SK-N-SH (cell line): ENCODE measurements at regions not wholly inside any gene's neighbourhood (a gene's known extent, or its start where the extent isn't known, plus 50 kb on each side); places are given as distances from the start of the nearest gene placed in this dataset.

Experiments
- CTCF ChIA-PET: fragments of 300-600, 350-600 bp; formaldehyde crosslinking; extraction: SDS; loops from one replicate; lab custom pipeline; 2021; lab: Yijun Ruan, JAX
- POLR2A ChIA-PET: fragments of 350-600 bp; sonication (Branson Sonifier 250); formaldehyde crosslinking; extraction: SDS; loops from one replicate; lab custom pipeline; 2020; ENCODE audit warnings: antibody characterized with exemption, inconsistent platforms; lab: Yijun Ruan, JAX
- DNase-seq: peaks from one replicate; pipeline ENCODE4 v3.0.0; 2012
- H2AFZ ChIP-seq: fragments of 200-600 bp; sonication (generic); 2 replicates; pipeline ENCODE4 v1.8.1; 2016; ENCODE audit warnings: antibody characterized with exemption, mild to moderate bottlenecking, low read depth
- H3F3A ChIP-seq: fragments of 200-600 bp; sonication (generic); replicated peaks from 2 replicates; pipeline ENCODE3; 2016; ENCODE audit warnings: antibody characterized with exemption, mild to moderate bottlenecking; ENCODE audit not compliant: insufficient read depth
- H3K27ac ChIP-seq, 2 experiments: fragments of 200-500 bp in 1 of 2; fragments of 200-600 bp in 1 of 2; sonication (Bioruptor generic) in 1 of 2; sonication (generic), shearing (Covaris generic) in 1 of 2; 2 replicates each; pipeline versions ENCODE4 v1.5.1 to v1.6.1; 2014 to 2016; ENCODE audit warnings: low read depth in 2 of 2, inconsistent platforms in 1 of 2, low read length in 1 of 2, mild to moderate bottlenecking in 1 of 2, mixed read lengths in 1 of 2
- H3K27me3 ChIP-seq: fragments of 200-600 bp; sonication (generic), shearing (Covaris generic); 2 replicates; pipeline ENCODE4 v1.6.1; 2016; ENCODE audit warnings: mixed run types; ENCODE audit not compliant: insufficient read depth
- H3K36me3 ChIP-seq, 2 experiments: fragments of 200-500 bp in 1 of 2; fragments of 200-600 bp in 1 of 2; sonication (Bioruptor generic) in 1 of 2; sonication (generic) in 1 of 2; replicated peaks in 1 of 2; 2 replicates each; pipeline versions ENCODE3 to v1.5.1; 2014 to 2016; ENCODE audit warnings: low read length in 1 of 2, mild to moderate bottlenecking in 1 of 2; ENCODE audit not compliant: insufficient read depth in 2 of 2, control insufficient read depth in 1 of 2
- H3K4me1 ChIP-seq, 2 experiments: fragments of 200-500 bp in 1 of 2; fragments of 200-600 bp in 1 of 2; sonication (Bioruptor generic) in 1 of 2; sonication (generic), shearing (Covaris generic) in 1 of 2; 2 replicates each; pipeline versions ENCODE4 v1.5.1 to v1.6.1; 2014 to 2016; ENCODE audit warnings: low read depth in 1 of 2, low read length in 1 of 2, mixed run types in 1 of 2; ENCODE audit not compliant: insufficient read depth in 2 of 2, control insufficient read depth in 1 of 2
- H3K4me2 ChIP-seq: fragments of 200-600 bp; sonication (generic), shearing (Covaris generic); 2 replicates; pipeline ENCODE4 v1.6.1; 2017; ENCODE audit warnings: mixed run types
- H3K4me3 ChIP-seq, 2 experiments: fragments of 200-500 bp in 1 of 2; fragments of 200-600 bp in 1 of 2; sonication (Bioruptor generic) in 1 of 2; sonication (generic), shearing (Covaris generic) in 1 of 2; 2 replicates each; pipeline versions ENCODE4 v1.5.1 to v1.8.1; 2014 to 2016; ENCODE audit warnings: low read depth in 2 of 2, inconsistent platforms in 1 of 2, low read length in 1 of 2, mild to moderate bottlenecking in 1 of 2, mixed read lengths in 1 of 2, moderate library complexity in 1 of 2
- H3K79me2 ChIP-seq: fragments of 200-600 bp; sonication (generic); 2 replicates; pipeline ENCODE4 v1.8.1; 2017; ENCODE audit warnings: mild to moderate bottlenecking; ENCODE audit not compliant: insufficient read depth
- H3K9ac ChIP-seq: fragments of 200-600 bp; sonication (generic); 2 replicates; pipeline ENCODE4 v1.6.1; 2017; ENCODE audit warnings: mixed run types
- H3K9me2 ChIP-seq: fragments of 200-600 bp; sonication (generic); 2 replicates; pipeline ENCODE4 v1.6.1; 2017; ENCODE audit warnings: mixed run types
- H3K9me3 ChIP-seq: fragments of 200-600 bp; sonication (generic); 2 replicates; pipeline ENCODE4 v1.6.1; 2017; ENCODE audit warnings: mixed run types, mild to moderate bottlenecking, moderate library complexity
- H4K20me1 ChIP-seq: fragments of 200-600 bp; sonication (generic); 2 replicates; pipeline ENCODE4 v1.6.1; 2017; ENCODE audit warnings: mild to moderate bottlenecking, mixed run types; ENCODE audit not compliant: insufficient read depth
- ELF1 ChIP-seq: IDR thresholded peaks from 2 replicates; pipeline ENCODE4 v1.4.0; 2012
- EP300 ChIP-seq, 2 experiments: IDR thresholded peaks; 2 replicates each; pipeline versions ENCODE4 v1.4.0 to v1.6.1; 2012; ENCODE audit warnings: borderline replicate concordance in 1 of 2, low read depth in 1 of 2, low read length in 1 of 2
- EZH2phosphoT487 ChIP-seq: fragments of 200-600 bp; sonication (generic); IDR thresholded peaks from 2 replicates; pipeline ENCODE4 v1.6.1; 2017; ENCODE audit warnings: low read depth, mixed run types, mild to moderate bottlenecking, antibody characterized with exemption, moderate library complexity, borderline replicate concordance
- FOXJ3 ChIP-seq: sonication (generic); formaldehyde crosslinking; IDR thresholded peaks from 2 replicates; pipeline ENCODE4 v1.5.1; 2020; ENCODE audit warnings: mild to moderate bottlenecking, missing genetic modification reagents
- FOXM1 ChIP-seq: IDR thresholded peaks from 2 replicates; pipeline ENCODE4 v1.4.0; 2012; ENCODE audit warnings: low read depth, mild to moderate bottlenecking
- GABPA ChIP-seq: IDR thresholded peaks from 2 replicates; pipeline ENCODE4 v1.4.0; 2012; ENCODE audit warnings: low read depth, mild to moderate bottlenecking
- GATA2 ChIP-seq: sonication (generic); formaldehyde crosslinking; IDR thresholded peaks from 2 replicates; pipeline ENCODE4 v1.5.0; 2020; ENCODE audit warnings: mild to moderate bottlenecking, missing genetic modification reagents
- JUND ChIP-seq: IDR thresholded peaks from 2 replicates; pipeline ENCODE4 v1.4.0; 2012
- MEF2A ChIP-seq: IDR thresholded peaks from 2 replicates; pipeline ENCODE4 v1.4.0; 2012; ENCODE audit warnings: low read depth, borderline replicate concordance
- NRF1 ChIP-seq: IDR thresholded peaks from 2 replicates; pipeline ENCODE4 v1.6.1; 2012; ENCODE audit warnings: low read depth, mild to moderate bottlenecking, low read length
- TEAD4 ChIP-seq: IDR thresholded peaks from 2 replicates; pipeline ENCODE4 v1.4.0; 2012; ENCODE audit warnings: mild to moderate bottlenecking, borderline replicate concordance; ENCODE audit not compliant: insufficient read depth
- YY1 ChIP-seq: IDR thresholded peaks from 2 replicates; pipeline ENCODE4 v1.4.0; 2012; ENCODE audit warnings: low read depth, mild to moderate bottlenecking
- WGBS: methylation state at CpG from one replicate; pipeline ENCODE4 v1.1.6; 2017; ENCODE audit warnings: low lambda C conversion rate; 5-methylcytosine and 5-hydroxymethylcytosine counted together
- TF ChIP-seq, protein P1 (sequence below): IDR thresholded peaks from 2 replicates; pipeline ENCODE4 v1.4.0; 2012; ENCODE audit warnings: low read depth, borderline replicate concordance
- TF ChIP-seq, protein P2 (sequence below): IDR thresholded peaks from 2 replicates; pipeline ENCODE4; 2012
- TF ChIP-seq, protein P3 (sequence below): fragments of 200-600 bp; sonication (generic); IDR thresholded peaks from 2 replicates; pipeline ENCODE4 v1.6.1; 2017; ENCODE audit warnings: antibody characterized with exemption, mild to moderate bottlenecking, moderate library complexity

DNA sequence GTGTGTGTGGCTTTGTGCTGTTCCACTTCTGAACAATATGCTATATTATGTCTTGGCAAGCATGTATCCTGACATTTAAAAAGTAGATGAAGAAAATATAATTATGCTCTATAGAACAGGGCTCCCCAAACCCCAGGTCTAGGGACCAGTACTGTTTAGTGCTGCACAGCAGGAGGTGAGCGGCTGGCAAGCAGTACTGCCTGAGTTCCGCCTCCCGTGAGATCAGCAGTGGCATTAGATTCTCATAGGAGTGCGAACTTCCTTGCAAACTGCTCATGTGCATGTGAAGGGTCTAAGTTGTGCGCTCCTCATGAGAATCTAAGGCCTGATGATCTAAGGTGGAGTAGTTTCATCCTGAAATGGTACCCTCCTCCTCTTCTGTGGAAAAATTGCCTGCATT is 979.1 kb upstream of the CTNND2 start:
- Histone ChIP-seq H3K9ac (no peak overlapping the region), H4K20me1 (no peaks in the 10 kb centered on the region), H3K4me3 (no peak overlapping the region), H3K9me2 (no peaks in the 10 kb centered on the region), H3K36me3 (no peaks in the 10 kb centered on the region), H2AFZ (no peak overlapping the region), H3K9me3 (no peaks in the 10 kb centered on the region), H3K79me2 (no peaks in the 10 kb centered on the region), H3F3A (no peaks in the 10 kb centered on the region), H3K27ac (no peak overlapping the region), H3K27me3 (no peaks in the 10 kb centered on the region), H3K4me1 (no peaks in the 10 kb centered on the region), H3K4me2 (no peak overlapping the region)
- POLR2A ChIA-PET = no interaction called here
- 11% methylated on average over 4 of the region's 5 CpGs for WGBS
- TF ChIP-seq TEAD4 = no peak
- DNase-seq = no peak
- CTCF ChIA-PET = no interaction called here

DNA sequence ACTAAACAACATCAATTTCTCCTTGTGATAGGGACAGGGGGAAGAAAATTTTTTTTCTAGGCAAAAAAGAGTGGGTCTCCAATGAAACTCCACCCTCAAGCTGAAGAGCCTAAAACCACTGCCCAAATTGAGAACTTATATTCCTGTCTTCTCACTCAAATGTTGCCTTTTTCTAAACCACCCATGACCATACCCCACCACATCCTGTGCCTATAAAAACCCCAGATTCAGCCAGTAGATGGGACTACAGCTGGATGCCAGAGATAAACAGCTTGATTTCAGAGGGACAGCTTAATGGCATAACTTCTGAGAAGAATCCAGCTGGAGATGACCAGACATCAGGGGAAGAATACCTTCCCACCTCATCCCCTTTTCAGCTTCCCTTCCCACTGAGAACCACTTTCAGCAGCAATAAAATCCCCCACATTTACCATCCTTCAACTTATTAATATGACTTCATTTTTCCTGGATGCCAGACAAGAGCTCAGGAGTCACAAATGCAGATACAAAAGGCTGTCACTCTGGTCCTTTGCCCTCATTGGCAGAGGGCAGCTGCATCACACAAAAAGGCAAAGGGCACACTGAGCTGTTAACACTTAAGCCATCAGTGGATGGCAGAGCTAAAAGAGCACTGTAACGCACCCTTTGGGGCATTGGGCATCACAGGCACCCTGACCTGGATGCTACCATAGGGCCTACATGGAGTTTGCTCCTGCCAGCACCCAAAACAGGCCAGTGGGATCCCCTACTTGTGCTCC is 972.5 kb upstream of the CTNND2 start:
- no peak for DNase-seq
- CTCF ChIA-PET = interaction anchor here (0.7 kb wide), 1 partner anchor 307 kb away, joined by 4 read pairs; no protein-coding TSS in a partner anchor

DNA sequence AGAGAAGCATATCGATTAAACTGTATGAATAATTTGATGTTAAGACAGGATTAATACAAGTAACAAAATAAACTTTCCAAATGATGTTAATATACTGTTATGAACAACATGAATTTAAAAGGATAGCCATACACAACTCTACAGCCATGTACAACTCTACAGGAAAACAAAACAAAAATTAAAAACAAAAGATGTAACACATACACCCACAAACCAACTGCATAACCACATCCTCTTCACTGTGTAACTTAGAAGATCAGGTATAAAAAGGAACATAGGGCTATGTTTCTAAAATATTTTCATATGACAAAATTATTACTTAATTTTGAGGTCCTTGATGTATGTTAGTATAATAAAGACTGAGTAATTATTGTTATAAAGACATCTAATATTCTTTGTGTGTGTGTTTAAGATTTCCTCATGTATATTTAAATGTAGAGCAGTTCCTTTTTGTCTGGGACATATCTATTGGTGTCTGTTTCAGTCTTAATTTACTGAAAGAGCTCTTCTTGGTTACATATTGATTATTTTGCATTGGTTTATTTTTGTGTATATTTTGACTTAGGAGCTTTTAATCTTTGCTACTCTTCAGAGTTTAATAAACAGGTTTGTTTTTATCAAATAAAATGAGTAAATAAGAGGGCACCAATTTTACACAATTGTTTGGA is 966.8 kb upstream of the CTNND2 start:
- H4K20me1 ChIP-seq = no peaks in the 10 kb centered on the region
- H3K36me3 ChIP-seq = no peaks in the 10 kb centered on the region
- no peak overlapping the region for H3K9ac ChIP-seq
- H3K4me3 ChIP-seq = no peak overlapping the region
- no peaks in the 10 kb centered on the region for H3K9me2 ChIP-seq
- ChIA-PET POLR2A (no interaction called here), CTCF (interaction anchor here (0.6 kb wide), 1 partner anchor 1026 kb away, joined by 3 read pairs; no protein-coding TSS in a partner anchor)
- H3K79me2 ChIP-seq = no peaks in the 10 kb centered on the region
- DNase-seq = no peak
- no peaks in the 10 kb centered on the region for H3K4me1 ChIP-seq
- H3K27ac ChIP-seq = no peak overlapping the region
- H2AFZ ChIP-seq = no peak overlapping the region
- no peaks in the 10 kb centered on the region for H3K27me3 ChIP-seq
- H3F3A ChIP-seq = no peaks in the 10 kb centered on the region
- H3K9me3 ChIP-seq = no peaks in the 10 kb centered on the region
- no peak for TF ChIP-seq EP300 (IDR thresholded peaks at IDR 0.05; ENCODE audit: borderline replicate concordance in 1 of 2, low read depth in 1 of 2, low read length in 1 of 2)
- TF ChIP-seq FOXJ3 = no peak
- TF ChIP-seq, protein P1, sequence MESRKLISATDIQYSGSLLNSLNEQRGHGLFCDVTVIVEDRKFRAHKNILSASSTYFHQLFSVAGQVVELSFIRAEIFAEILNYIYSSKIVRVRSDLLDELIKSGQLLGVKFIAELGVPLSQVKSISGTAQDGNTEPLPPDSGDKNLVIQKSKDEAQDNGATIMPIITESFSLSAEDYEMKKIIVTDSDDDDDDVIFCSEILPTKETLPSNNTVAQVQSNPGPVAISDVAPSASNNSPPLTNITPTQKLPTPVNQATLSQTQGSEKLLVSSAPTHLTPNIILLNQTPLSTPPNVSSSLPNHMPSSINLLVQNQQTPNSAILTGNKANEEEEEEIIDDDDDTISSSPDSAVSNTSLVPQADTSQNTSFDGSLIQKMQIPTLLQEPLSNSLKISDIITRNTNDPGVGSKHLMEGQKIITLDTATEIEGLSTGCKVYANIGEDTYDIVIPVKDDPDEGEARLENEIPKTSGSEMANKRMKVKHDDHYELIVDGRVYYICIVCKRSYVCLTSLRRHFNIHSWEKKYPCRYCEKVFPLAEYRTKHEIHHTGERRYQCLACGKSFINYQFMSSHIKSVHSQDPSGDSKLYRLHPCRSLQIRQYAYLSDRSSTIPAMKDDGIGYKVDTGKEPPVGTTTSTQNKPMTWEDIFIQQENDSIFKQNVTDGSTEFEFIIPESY = no peak
- TF ChIP-seq ELF1 = no peak
- no peak for TF ChIP-seq MEF2A
- no peak for TF ChIP-seq EZH2phosphoT487
- TF ChIP-seq, protein P2, sequence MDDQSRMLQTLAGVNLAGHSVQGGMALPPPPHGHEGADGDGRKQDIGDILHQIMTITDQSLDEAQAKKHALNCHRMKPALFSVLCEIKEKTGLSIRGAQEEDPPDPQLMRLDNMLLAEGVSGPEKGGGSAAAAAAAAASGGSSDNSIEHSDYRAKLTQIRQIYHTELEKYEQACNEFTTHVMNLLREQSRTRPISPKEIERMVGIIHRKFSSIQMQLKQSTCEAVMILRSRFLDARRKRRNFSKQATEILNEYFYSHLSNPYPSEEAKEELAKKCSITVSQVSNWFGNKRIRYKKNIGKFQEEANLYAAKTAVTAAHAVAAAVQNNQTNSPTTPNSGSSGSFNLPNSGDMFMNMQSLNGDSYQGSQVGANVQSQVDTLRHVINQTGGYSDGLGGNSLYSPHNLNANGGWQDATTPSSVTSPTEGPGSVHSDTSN = no peak
- no peak for TF ChIP-seq YY1
- no peak for TF ChIP-seq JUND
- TF ChIP-seq GABPA = no peak
- TF ChIP-seq FOXM1 = no peak
- no peak for TF ChIP-seq NRF1
- no peak overlapping the region for H3K4me2 ChIP-seq
- WGBS = 0% methylated on average over 1 of the region's 1 CpG

More for the DNA sequence above, 972.5 kb upstream of the CTNND2 start:
- H3K27me3 ChIP-seq = no peaks in the 10 kb centered on the region
- no peak overlapping the region for H3K4me2 ChIP-seq
- no peaks in the 10 kb centered on the region for H3K36me3 ChIP-seq
- no peak overlapping the region for H2AFZ ChIP-seq
- no peak overlapping the region for H3K4me3 ChIP-seq
- H4K20me1 ChIP-seq = no peaks in the 10 kb centered on the region
- TF ChIP-seq, protein P3, sequence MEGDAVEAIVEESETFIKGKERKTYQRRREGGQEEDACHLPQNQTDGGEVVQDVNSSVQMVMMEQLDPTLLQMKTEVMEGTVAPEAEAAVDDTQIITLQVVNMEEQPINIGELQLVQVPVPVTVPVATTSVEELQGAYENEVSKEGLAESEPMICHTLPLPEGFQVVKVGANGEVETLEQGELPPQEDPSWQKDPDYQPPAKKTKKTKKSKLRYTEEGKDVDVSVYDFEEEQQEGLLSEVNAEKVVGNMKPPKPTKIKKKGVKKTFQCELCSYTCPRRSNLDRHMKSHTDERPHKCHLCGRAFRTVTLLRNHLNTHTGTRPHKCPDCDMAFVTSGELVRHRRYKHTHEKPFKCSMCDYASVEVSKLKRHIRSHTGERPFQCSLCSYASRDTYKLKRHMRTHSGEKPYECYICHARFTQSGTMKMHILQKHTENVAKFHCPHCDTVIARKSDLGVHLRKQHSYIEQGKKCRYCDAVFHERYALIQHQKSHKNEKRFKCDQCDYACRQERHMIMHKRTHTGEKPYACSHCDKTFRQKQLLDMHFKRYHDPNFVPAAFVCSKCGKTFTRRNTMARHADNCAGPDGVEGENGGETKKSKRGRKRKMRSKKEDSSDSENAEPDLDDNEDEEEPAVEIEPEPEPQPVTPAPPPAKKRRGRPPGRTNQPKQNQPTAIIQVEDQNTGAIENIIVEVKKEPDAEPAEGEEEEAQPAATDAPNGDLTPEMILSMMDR = no peak
- TF ChIP-seq YY1 = no peak
- TF ChIP-seq GATA2 = no peak
- H3K9me3 ChIP-seq = no peaks in the 10 kb centered on the region
- WGBS = no CpG with 5 or more reads among the region's 1 CpG
- no peaks in the 10 kb centered on the region for H3F3A ChIP-seq
- POLR2A ChIA-PET = no interaction called here
- no peaks in the 10 kb centered on the region for H3K4me1 ChIP-seq
- no peak overlapping the region for H3K27ac ChIP-seq
- no peaks in the 10 kb centered on the region for H3K9me2 ChIP-seq
- H3K79me2 ChIP-seq = no peaks in the 10 kb centered on the region
- H3K9ac ChIP-seq = no peak overlapping the region
